HG03442 (cell line): ENCODE measurements at regions not wholly inside any gene's neighbourhood (a gene's known extent, or its start where the extent isn't known, plus 50 kb on each side); places are given as distances from the start of the nearest gene placed in this dataset.

ENCODE experiments used
- ATAC-seq: cut with Tn5 transposase; IDR thresholded peaks from one replicate; pipeline ENCODE4 v1.9.1; 2021; ENCODE audit warnings: mild to moderate bottlenecking, moderate library complexity; ENCODE audit not compliant: unreplicated experiment

DNA sequence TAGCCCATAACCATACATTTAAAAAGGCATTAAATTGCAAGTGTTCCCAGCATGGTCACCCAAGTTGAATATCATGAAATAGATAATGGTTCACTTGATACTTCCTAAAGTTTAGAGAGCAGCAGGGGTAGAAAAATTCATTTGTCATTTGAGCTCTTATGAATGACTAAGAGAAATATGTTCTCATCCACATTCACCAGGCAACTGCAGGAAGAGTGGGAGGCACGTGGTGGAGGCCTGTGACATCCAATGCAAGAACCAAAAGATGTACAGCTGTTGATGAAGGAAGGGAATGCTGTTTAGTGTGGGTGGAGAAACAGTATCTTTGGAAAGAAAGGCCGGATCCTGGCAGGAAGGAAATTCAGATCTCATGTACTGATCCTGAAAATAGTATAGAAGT, 473.1 kb downstream of the ADGRL2 start:
- ATAC-seq: no peak

DNA sequence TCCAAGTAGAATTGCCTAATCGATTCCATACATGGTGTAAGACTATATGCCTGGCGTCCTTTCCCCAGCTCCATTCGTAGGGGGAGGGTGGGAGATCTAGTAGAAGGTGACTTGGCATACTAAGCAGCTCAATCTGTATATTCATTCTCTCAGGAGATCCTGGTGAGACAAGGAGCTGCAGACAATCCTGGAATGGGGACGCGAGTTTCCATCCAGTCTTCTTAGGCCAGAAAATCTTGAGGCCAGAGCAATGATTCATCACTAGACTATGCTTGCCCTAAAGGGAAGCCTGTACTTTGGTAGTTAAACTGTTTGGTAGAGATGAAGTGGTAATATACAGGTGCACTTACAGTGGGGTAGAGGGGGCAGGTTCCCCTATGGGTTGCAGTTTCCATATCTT, 468.7 kb downstream of the ADGRL2 start:
- no peak for ATAC-seq

DNA sequence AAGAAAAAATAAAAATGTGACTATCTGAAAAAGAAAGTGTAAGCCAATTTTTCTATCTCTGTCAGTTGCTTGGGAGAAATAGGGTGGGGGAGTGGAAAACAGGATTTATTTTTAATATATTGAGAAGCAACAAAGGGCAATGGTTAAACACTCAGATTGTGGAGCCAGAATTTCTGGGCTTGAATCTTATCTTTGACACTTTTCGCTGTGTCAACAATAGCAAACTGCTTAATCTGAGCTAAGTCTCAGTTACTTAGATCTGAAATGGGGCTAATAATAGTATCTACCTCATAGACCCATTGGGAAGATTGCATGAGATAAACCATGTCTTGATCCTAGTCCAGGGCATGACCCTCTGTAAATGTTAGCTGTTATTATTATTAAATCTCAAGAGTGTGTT, 468.1 kb downstream of the ADGRL2 start:
- ATAC-seq: no peak

DNA sequence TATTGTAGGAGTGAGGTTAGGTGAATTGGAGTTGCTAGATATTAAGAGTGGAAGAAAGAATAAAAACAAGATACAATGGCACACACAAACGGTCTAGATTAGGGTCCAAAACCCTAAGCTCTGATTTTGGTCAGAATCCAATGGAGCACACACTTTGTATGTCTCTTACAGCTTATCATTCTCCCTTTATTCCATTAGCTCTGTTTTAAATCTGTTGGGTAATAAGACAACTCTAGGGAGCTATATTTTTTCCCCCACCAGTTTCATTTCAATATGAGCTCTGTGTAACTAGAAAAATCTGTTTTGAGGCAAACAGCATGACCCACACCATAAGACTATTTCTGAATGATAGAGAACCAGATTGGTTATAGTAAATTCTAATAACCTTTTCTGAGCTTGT, 465.6 kb downstream of the ADGRL2 start:
- ATAC-seq: no peak

DNA sequence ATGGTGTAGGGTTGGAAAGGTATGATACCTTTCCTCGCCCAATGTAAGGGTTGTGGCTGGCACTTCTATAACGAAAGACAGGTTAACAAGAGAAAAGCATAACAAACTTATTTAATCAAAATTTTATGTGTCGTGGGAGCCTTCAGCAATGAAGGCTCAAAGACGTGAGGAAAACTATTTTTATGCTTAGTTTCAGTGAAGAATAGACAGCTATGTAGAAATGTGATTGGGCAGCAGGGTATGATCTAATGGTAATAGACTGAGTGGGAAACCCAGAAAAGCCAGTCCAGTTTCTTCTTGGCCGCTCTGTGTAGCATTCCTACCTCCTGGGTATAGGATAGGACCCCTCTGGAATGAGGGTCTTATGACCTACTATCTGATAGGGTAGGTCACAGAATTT, 464.7 kb downstream of the ADGRL2 start:
- no peak for ATAC-seq

DNA sequence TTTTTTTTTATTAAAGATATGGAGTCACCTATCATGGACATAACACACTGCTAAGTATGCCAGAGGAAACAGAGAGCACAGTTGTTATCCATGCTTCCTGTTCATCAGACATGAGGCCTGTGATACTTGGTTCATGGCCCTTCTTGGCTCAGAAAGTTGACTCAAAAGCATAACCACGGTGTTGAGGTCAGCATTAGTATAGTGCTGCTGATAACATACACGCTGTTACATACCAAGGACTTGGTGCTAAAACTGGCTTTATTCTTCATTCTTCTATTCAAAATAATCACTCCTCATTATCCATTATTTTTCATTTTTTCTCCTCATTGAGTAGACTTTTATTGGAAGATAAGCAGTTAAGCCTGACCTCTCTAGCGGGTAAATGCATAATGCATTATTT, 464.1 kb downstream of the ADGRL2 start:
- ATAC-seq: no peak

DNA sequence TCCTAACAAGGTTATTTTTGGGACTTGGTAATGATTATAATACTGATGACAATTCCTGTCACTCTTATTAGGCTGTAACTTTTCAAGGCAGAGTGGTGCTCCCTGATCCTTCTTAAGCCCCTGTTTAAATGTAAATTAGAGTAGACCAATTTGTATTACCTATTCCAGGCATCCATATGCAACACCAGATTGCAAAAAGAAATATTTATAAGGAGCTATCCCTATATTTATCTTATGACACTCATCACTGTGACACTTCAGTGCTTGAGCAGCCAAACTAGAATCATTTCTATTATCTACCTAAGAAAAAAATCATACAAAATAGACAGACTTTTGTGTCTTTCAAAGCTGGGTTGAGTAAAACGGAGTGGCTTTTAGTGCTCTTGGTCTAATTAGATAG, 462.7 kb downstream of the ADGRL2 start:
- ATAC-seq: no peak

DNA sequence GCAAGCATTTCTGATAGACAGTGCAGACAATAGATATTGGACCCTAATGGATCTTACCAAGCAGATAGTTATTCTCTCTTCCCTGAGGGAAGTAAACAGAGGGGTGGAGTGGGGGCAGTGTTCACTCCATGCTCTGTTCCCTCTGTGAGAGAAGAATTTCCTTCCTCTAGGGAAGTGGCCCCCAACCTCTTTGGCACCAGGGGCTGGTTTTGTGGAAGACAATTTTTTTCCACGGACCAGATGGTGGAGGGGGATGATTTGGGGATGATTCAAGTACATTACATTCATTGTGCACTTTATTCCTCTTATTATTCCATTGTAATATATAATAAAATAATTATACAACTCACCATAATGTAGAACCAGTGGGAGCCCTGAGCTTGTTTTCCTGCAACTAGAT, 459.9 kb downstream of the ADGRL2 start:
- ATAC-seq: no peak

DNA sequence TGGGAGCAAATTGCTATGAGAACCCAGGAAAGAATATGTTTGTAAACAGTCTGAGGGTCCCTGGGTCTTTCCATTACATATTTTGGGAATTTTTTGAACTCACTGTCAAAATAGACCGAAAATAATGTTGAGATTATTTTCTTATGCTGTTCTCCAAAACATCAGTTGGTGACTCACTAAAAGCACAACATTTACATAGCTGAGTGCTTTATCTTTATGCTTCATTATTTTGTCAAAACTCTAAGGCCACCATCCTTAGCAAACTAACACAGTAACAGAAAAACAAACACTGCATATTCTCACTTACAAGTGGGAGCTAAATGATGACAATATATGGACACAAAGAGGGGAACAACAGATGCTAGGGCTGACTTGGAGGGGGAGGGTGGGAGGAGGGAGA, 459.3 kb downstream of the ADGRL2 start:
- no peak for ATAC-seq

DNA sequence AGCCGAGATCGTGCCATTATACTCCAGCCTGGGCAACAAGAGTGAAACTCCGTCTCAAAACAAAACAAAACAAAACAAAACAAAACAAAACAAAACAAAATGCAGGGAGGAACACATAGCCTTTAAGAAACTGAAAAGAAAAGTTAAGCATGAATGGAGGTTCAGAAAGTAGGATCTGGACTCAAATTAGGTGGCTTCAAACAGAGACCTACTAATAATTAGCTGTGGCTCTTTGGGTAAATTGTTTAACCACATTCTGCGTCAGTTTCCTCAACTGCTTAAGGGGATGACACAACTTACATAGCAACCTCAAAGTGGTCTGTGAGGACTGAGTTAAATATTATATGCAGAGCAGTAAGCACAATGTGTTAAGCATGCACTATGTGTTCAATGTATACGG, 458.2 kb downstream of the ADGRL2 start:
- no peak for ATAC-seq

DNA sequence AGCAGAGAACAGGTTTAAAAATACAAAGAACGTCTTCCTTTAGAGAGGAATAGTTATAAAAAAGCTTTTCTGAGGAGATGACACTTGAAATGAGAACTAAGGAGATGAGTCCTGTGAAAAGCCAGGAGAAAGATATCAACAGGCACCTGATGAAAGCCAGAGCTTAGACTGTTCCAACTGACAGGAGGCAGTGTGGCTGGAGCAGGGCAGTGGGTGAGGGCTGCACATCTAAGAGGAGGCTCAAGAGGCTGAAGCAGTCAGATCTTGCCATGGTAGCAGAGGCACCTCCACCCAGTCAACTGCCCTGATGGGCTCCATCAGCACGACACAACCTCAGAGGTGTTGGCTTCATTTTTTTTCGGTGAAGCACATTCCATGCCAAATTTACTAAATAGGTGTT, 445.3 kb downstream of the ADGRL2 start:
- no peak for ATAC-seq

DNA sequence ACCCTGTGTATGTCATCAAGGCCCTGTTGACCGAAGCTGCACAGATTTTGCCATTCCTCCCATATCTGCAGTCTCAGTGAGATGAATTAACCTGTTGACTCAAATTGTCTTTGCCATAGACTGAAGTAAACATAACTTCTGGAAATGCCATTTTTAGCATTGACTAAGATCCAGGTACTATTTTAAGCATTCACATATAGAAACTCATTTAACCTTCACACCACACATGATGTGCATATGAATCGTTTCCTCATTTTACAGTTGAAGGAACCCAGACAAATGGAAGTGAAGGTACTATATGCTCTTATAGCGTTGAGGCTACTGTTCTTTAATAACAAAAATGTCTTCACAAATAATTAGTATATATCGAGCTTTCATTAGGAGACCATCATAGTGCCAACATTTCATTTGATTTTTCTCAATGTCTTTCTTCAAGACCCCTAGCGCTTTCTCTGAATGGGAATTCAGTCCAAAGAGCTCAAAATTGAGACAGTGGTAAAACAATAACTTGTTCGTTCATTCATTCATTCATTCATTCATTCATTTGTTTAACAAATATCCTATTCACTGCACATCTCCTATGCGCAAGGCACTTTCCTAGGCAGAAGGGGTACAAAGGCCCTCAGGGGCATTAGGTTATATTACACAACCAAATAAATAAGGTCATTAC, 444.7 kb downstream of the ADGRL2 start:
- no peak for ATAC-seq

DNA sequence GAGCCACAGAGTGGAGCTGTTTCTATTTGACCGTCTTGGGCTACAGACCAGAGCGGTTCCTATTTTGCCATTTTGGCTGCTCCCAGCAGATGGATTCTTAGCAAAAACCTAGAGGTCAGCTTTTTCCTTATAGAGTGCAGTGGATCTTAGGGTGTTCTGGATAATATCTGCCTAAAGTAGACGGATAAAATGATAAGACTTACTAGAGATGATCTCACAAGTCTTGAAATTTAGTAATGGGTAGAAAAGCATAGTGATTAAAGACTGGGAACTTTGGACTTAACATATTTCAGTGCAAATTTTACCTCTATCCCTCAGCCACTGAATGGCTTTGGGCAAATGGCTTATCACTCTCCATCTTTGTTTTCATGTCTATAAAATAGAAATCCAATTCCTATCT, 439.8 kb downstream of the ADGRL2 start:
- no peak for ATAC-seq

DNA sequence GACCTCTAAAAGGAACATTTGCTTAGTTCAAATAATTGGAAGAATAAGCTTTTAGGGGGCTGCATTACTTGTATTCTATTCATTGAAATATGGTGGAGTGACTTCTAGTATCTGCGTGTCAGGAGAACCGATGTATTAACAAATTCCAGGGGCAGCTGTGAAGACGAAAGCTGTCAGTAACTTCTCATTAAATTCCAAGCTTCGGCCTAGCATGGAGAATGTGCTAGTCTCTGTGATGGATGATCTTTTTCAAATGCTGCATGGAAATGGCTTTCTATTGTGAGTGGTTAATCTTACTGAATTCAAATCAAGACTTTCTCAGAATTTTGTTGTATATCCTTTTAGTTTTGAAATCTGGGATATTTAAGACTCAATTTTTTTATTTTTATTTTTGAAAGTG, 429.9 kb downstream of the ADGRL2 start:
- ATAC-seq: no peak

DNA sequence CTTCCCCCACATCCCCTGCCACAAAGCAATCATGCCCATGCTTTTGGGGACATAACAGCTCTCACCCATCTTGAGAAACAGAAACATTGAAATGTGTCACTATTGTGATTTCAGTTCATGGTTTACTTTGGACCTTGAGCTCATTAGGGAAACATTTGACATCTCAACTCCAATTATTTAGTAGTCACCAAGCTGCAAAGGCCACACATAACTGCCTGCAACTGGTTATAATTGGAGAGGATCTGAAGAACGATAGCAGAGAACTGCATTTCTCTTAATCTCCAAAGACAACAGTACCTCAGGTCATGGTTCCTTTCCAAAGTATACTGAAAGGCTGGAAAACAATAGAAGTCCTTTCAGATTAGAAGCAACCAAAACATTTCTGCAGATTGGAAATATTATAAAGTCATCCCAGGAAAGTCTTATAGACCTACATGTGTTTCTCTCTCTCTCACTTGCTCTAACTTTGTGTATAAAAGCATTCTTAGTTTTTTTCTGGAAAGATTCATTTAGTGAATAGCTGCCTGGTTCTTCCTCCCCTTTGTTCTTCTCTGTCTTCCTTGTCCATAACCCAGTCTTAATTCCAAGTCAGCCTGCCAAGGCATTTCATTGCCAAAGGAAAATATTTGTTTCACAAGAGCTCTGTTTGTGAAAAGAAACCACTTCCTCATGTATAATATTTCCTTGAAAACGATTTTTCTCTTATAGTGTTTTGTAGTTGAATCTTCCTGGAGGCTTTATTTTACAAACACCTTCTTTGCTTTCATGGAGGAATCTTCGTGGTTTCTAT, 426.8 kb downstream of the ADGRL2 start:
- no peak for ATAC-seq

DNA sequence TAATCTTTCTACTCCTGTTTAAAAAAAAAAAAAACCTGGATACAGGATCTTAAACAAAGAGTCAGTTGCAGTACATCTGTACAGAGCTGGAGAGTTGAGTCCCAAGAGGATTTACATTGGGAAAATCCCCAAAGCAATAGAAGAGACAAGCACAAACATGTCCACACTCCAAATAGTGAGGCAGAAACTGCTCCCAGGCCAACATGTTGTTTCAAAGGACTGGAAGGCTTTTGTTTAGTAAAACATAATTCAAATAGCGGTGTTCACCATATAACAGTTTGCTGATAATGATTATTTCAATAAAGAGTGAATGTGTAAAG, 425.4 kb downstream of the ADGRL2 start:
- no peak for ATAC-seq

DNA sequence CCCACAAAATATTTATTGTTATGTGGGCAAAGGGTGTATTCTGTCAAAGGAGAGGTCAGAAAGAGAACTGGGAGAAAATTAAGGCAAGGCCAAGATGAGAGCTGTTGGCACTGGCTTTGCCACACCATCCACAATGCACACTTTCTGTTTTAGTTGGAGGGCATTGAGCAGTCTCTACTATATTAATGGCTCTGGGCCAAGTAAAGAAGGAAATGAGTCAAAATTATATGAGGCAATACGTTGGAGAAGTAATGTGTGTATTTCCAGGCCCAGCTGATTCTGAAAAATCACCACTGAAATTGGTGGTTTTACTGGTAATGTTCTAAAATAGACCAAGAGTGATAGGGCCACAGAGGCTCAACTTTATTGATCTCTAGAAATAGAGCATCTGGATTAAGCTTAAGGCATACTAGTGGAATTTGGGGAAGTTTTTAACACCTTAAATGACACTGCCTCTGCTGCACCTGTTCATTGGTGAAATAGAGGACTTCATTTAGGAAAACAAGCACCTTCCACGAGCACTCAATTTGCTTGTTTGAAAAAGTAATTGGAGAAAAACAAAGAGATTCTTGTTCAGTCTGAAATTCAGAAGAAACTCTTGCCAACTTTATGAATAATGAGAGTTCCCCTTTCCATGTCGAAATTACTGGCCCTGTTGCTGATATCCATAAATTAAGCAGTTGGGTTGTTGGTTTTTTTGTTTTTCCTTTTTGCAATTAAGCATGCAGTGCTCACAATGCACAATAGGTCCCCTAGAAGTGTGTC, 424.9 kb downstream of the ADGRL2 start:
- ATAC-seq: peak; percentile 81

DNA sequence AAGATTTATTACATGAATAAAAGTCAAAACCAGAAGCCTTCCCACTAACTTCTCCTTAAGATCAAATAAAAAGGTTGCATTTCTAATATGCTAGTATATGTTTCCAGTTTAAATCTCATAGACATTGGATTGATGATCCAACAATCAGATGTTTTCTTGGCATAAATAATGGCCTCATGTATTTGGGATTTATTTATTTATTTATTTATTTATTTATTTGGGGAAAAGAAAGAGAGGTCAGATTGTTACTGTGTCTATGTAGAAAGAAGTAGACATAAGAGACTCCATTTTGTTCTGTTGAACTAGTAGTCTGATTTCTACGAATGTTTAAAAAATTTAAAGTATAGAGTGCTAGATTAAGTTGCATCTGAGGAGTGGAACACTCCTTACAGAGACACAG, 422.4 kb downstream of the ADGRL2 start:
- no peak for ATAC-seq

DNA sequence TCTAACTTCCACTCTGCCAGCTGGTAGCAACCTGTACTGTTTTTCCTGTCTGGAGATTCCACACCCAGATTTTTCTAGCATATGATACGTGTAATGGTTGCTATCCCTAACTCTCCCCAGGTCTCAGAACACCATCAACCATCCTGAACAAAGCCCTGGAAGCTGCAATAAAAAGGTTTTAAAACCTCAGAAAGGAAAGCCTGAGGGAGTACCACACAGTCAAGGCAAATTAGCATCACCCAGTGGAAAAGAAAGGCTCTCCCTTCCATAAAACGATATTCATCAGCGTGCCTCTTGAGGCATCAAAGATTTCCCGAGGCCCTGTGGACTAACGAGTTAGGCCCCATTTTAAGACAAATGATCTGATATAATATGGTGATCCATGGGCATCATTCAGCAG, 421.0 kb downstream of the ADGRL2 start:
- no peak for ATAC-seq

DNA sequence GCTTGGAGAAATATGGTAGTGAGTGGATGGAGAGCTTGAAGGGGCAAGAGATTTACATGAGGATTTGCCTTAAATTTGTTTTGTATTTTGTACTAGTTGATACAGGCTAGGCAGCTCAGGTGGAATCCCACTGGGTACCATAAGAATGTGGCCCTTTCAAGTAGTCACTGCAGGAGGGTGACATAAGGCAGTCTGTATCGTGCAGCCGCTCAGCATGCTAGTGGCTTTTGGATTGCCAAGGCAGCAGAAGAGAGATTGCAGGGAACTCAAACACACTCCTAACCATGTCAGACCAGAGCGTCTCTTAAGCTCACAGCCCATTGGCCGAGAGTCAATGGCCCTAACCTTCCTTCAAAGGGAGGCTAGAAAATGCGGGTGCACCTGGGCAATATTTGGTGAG, 420.0 kb downstream of the ADGRL2 start:
- no peak for ATAC-seq

DNA sequence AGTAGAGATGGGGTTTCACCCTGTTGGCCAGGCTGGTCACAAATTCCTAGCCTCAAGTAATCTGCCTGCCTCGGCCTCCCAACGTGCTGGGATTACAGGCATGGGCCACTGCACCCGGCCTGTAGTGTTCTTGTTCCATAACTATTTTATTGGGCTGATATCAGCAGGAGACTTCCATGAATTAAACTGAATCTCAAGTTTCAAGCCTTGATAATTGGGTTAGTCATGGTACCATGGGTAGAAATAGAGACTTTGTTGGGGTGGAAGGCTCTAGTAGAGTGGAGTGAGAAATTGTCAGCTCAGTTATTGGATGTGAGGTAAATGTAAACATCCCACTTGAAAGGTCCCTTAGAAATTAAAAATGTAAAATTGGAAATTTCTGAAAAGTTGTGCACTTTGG, 419.1 kb downstream of the ADGRL2 start:
- ATAC-seq: no peak

DNA sequence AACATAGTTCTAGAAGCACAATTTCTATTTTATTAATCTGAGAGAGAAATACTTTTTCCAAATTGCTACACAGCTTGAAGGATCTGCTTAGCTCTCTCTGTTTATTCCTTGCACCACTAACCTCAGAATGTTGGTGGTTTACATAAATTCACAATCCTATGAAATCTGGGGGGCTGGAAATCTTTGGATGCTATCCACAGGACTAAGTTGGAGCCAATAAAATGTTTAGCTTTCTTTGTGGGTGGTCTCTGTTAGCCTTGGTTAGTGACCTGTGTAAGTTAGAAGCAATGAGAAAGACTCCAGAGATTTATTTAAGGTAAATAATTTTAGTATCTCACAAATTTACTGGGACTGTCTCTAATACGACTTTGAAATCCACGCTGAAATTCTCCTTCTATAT, 418.1 kb downstream of the ADGRL2 start:
- ATAC-seq: no peak
